HCT116 (cell line): ENCODE measurements at regions not wholly inside any gene's neighbourhood (a gene's known extent, or its start where the extent isn't known, plus 50 kb on each side); places are given as distances from the start of the nearest gene placed in this dataset.
"Not testable (repeated sequence)": the region's sequence is repeated elsewhere in the genome, so short reads cannot be mapped to it uniquely, and the experiment has no call there.

Source experiments
- ATAC-seq: fragments of 200-7000 bp; cut with Tn5 transposase; 2 replicates; pipeline ENCODE4 v1.9.1; 2020; ENCODE audit warnings: mild to moderate bottlenecking, moderate library complexity
- BruUV-seq: library from RNA; stranded (reverse); fragments of 400-500 nt; replicated peaks from 2 replicates; lab custom pipeline; 2021; lab: Mats Ljungman, UMichigan
- CTCF ChIA-PET: fragments of 300-600 bp; sonication (Branson Sonifier 250); formaldehyde crosslinking; loops from one replicate; lab custom pipeline; 2021; ENCODE audit warnings: antibody characterized with exemption; lab: Charles Lee
- POLR2A ChIA-PET: fragments of 300-600, 350-600 bp; sonication (Branson Sonifier 250); formaldehyde crosslinking; loops from one replicate; lab custom pipeline; 2021; ENCODE audit warnings: antibody characterized with exemption; lab: Charles Lee
- RAD21 ChIA-PET, 2 experiments: fragments of 300-600 bp; sonication (Branson Sonifier 250); formaldehyde crosslinking; loops; one replicate each; lab custom pipeline; 2023; ENCODE audit warnings: low total read pairs in 2 of 2; ENCODE audit not compliant: uncharacterized antibody in 2 of 2, unreplicated experiment in 2 of 2, low non-redundant PET in 1 of 2; lab: Charles Lee
- DNase-seq: peaks from one replicate; pipeline ENCODE4 v3.0.0-alpha.2; 2010; ENCODE audit warnings: low read depth, low spot score
- H2AFZ ChIP-seq: fragments of 200-600 bp; shearing (Covaris generic), sonication (generic); 2 replicates; pipeline ENCODE4 v1.6.1; 2017; ENCODE audit warnings: low read depth, mixed run types, mixed read lengths, antibody characterized with exemption, low read length; ENCODE audit not compliant: poor library complexity, severe bottlenecking
- H3K27ac ChIP-seq: 2 replicates; pipeline ENCODE4 v1.5.1; 2012; ENCODE audit warnings: low read depth, low read length
- H3K27me3 ChIP-seq: fragments of 200-600 bp; sonication (generic); 2 replicates; pipeline ENCODE4 v1.6.1; 2016; ENCODE audit warnings: mixed run types, low read length, mixed read lengths; ENCODE audit not compliant: insufficient read depth
- H3K36me3 ChIP-seq, 2 experiments: fragments of 200-500 bp in 1 of 2; fragments of 200-600 bp in 1 of 2; sonication (Bioruptor generic) in 1 of 2; sonication (generic) in 1 of 2; 2 replicates each; pipeline versions ENCODE4 v1.5.1 to v1.6.1; 2014 to 2016; ENCODE audit warnings: low read length in 2 of 2, inconsistent platforms in 1 of 2, mixed read lengths in 1 of 2, mixed run types in 1 of 2; ENCODE audit not compliant: insufficient read depth in 2 of 2, control insufficient read depth in 1 of 2
- H3K4me1 ChIP-seq, 2 experiments: fragments of 200-600 bp in 1 of 2; sonication (generic) in 1 of 2; 2 replicates each; pipeline versions ENCODE4 v1.5.1 to v1.6.1; 2012 to 2017; ENCODE audit warnings: low read length in 2 of 2, inconsistent platforms in 1 of 2, mild to moderate bottlenecking in 1 of 2, mixed read lengths in 1 of 2, mixed run types in 1 of 2, moderate library complexity in 1 of 2; ENCODE audit not compliant: insufficient read depth in 2 of 2, control insufficient read depth in 1 of 2
- H3K4me2 ChIP-seq: fragments of 200-600 bp; sonication (generic); 2 replicates; pipeline ENCODE4 v1.6.1; 2017; ENCODE audit warnings: mixed run types, low read length, mixed read lengths
- H3K4me3 ChIP-seq, 2 experiments: fragments of 200-600 bp in 1 of 2; sonication (generic) in 1 of 2; replicated peaks in 1 of 2; 2 replicates each; pipeline ENCODE4 v1.5.1; 2011 to 2016; ENCODE audit warnings: low read length in 2 of 2, control low read depth in 1 of 2, low read depth in 1 of 2, mild to moderate bottlenecking in 1 of 2, mixed read lengths in 1 of 2, mixed run types in 1 of 2
- H3K79me2 ChIP-seq: fragments of 200-600 bp; sonication (generic); 2 replicates; pipeline ENCODE4 v1.6.1; 2017; ENCODE audit warnings: mild to moderate bottlenecking, mixed run types, low read length, moderate library complexity, mixed read lengths; ENCODE audit not compliant: insufficient read depth
- H3K9ac ChIP-seq: fragments of 200-600 bp; sonication (generic); 2 replicates; pipeline ENCODE4 v1.6.1; 2016; ENCODE audit warnings: low read length, mixed read lengths
- H3K9me2 ChIP-seq: fragments of 200-600 bp; sonication (generic), shearing (Covaris generic); 2 replicates; pipeline ENCODE4 v1.6.1; 2017; ENCODE audit warnings: mixed run types, mild to moderate bottlenecking, moderate library complexity; ENCODE audit not compliant: insufficient read depth
- H3K9me3 ChIP-seq, 2 experiments: fragments of 200-500 bp in 1 of 2; fragments of 200-600 bp in 1 of 2; sonication (Bioruptor generic) in 1 of 2; sonication (generic) in 1 of 2; 2 replicates each; pipeline ENCODE4 v1.6.1; 2014 to 2017; ENCODE audit warnings: low read length in 2 of 2, mixed read lengths in 2 of 2, inconsistent platforms in 1 of 2, low read depth in 1 of 2, mild to moderate bottlenecking in 1 of 2, mixed run types in 1 of 2, moderate library complexity in 1 of 2; ENCODE audit not compliant: control insufficient read depth in 1 of 2, insufficient read depth in 1 of 2
- H4K20me1 ChIP-seq: fragments of 200-600 bp; sonication (generic), shearing (Covaris generic); 2 replicates; pipeline ENCODE4 v1.6.1; 2017; ENCODE audit warnings: mixed run types, mild to moderate bottlenecking, moderate library complexity; ENCODE audit not compliant: insufficient read depth
- ATF3 ChIP-seq: IDR thresholded peaks from 2 replicates; pipeline ENCODE4 v1.6.1; 2012
- ELF1 ChIP-seq: IDR thresholded peaks from 2 replicates; pipeline ENCODE4 v1.6.1; 2012; ENCODE audit warnings: low read depth, borderline replicate concordance
- EZH2 ChIP-seq: fragments of 200-600 bp; sonication (generic); IDR thresholded peaks from 2 replicates; pipeline ENCODE4 v1.6.1; 2017; ENCODE audit warnings: antibody characterized with exemption, mixed run types
- EZH2phosphoT487 ChIP-seq: fragments of 200-600 bp; IDR thresholded peaks from 2 replicates; pipeline ENCODE4 v1.6.1; 2018; ENCODE audit warnings: antibody characterized with exemption, borderline replicate concordance
- FOSL1 ChIP-seq: IDR thresholded peaks from 2 replicates; pipeline ENCODE4 v1.6.1; 2012; ENCODE audit warnings: low read depth
- POLR2AphosphoS5 ChIP-seq: IDR thresholded peaks from 2 replicates; pipeline ENCODE4 v1.6.1; 2011; ENCODE audit warnings: mild to moderate bottlenecking, low read depth, low read length, moderate library complexity
- RAD21 ChIP-seq: IDR thresholded peaks from 2 replicates; pipeline ENCODE4 v1.6.1; 2012; ENCODE audit warnings: low read depth, mild to moderate bottlenecking
- SIN3A ChIP-seq: IDR thresholded peaks from 2 replicates; pipeline ENCODE4 v1.6.1; 2012; ENCODE audit warnings: low read depth
- SP1 ChIP-seq: IDR thresholded peaks from 2 replicates; pipeline ENCODE4 v1.6.1; 2012; ENCODE audit warnings: low read depth
- SRF ChIP-seq: IDR thresholded peaks from 2 replicates; pipeline ENCODE4 v1.6.1; 2012; ENCODE audit warnings: low read depth
- YY1 ChIP-seq: IDR thresholded peaks from 2 replicates; pipeline ENCODE4 v1.6.1; 2011; ENCODE audit warnings: low read length, low read depth, moderate library complexity, mild to moderate bottlenecking; ENCODE audit not compliant: insufficient replicate concordance; ENCODE audit errors: extremely low read depth
- intact Hi-C: fragments of 100-400 bp; cut with micrococcal nuclease; formaldehyde crosslinking; loops from 2 replicates; pipeline ENCODE4 v1.10.0; 2022
- TF ChIP-seq, protein P1 (sequence below), 3 experiments: fragments of 200-600 bp in 1 of 3; sonication (generic) in 1 of 3; IDR thresholded peaks in 2 of 3; conservative IDR thresholded peaks in 1 of 3; 2 replicates each; pipeline ENCODE4 v1.5.1; 2012 to 2017; ENCODE audit warnings: low read depth in 2 of 3, low read length in 2 of 3, antibody characterized with exemption in 1 of 3, borderline replicate concordance in 1 of 3, control low read depth in 1 of 3, mild to moderate bottlenecking in 1 of 3, mixed read lengths in 1 of 3, mixed run types in 1 of 3, moderate library complexity in 1 of 3; ENCODE audit not compliant: insufficient read depth in 1 of 3
- TF ChIP-seq, protein P2 (sequence below): IDR thresholded peaks from 2 replicates; pipeline ENCODE4 v1.6.1; 2012; ENCODE audit warnings: low read depth
- TF ChIP-seq, protein P3 (sequence below): IDR thresholded peaks from 2 replicates; pipeline ENCODE4 v1.6.1; 2012

GRCh38 chr21:25181690-25182089 is 425.6 kb downstream of the MRPL39 start:
- DNase-seq, H3K4me3 ChIP-seq, POLR2A ChIA-PET, H3K9ac ChIP-seq, H3K27ac ChIP-seq, H3K27me3 ChIP-seq, intact Hi-C loops, H3K79me2 ChIP-seq, H3K9me2 ChIP-seq, H2AFZ ChIP-seq, ATAC-seq, RAD21 ChIA-PET, H4K20me1 ChIP-seq, CTCF ChIA-PET, H3K36me3 ChIP-seq, BruUV-seq, H3K4me1 ChIP-seq, H3K4me2 ChIP-seq: not testable (repeated sequence)
- peaks cover 7 to 23% of the 10 kb centered on the region in 2 experiments; a peak in 3 of 4 replicates for H3K9me3 ChIP-seq

DNA sequence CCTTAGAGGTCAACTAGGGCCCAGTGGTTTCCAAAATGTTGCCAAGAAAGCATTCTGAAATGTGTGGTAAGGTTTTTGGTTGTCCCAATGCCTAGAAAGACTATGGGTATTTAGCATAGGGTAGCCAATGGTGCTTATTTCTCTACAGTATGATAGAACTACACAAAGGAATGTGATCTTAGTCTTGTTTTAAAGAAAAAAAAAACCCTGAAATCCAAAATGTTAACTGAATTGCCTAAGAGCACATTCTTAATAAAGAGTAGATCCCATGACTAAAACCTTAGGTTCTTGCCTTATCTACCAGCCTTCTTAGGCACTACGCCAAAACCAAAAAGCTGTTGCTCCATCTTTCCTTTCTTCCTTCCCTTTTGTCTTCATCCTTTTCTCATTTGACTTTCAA is 428.2 kb downstream of the MRPL39 start:
- Histone ChIP-seq H2AFZ (no peak overlapping the region), H3K9me2 (no peaks in the 10 kb centered on the region), H3K9ac (no peak overlapping the region), H4K20me1 (no peaks in the 10 kb centered on the region), H3K27ac (no peak overlapping the region), H3K4me3 (no peak overlapping the region), H3K27me3 (no peaks in the 10 kb centered on the region), H3K4me1 (no peaks in the 10 kb centered on the region), H3K9me3 (peaks cover 10 to 16% of the 10 kb centered on the region in 2 experiments; a peak in 3 of 4 replicates), H3K36me3 (no peaks in the 10 kb centered on the region), H3K4me2 (no peak overlapping the region), H3K79me2 (no peaks in the 10 kb centered on the region)
- intact Hi-C loops: no loop called here
- ChIA-PET RAD21 (no interaction called here), POLR2A (no interaction called here), CTCF (no interaction called here)
- BruUV-seq: no TSS peak
- no peak for ATAC-seq
- DNase-seq: no peak
- TF ChIP-seq SIN3A (no peak), YY1 (no peak), EZH2 (no peak), FOSL1 (no peak), SP1 (no peak), EZH2phosphoT487 (no peak), POLR2AphosphoS5 (no peak), ELF1 (no peak), SRF (no peak), ATF3 (no peak), RAD21 (no peak)
- TF ChIP-seq, protein P1, sequence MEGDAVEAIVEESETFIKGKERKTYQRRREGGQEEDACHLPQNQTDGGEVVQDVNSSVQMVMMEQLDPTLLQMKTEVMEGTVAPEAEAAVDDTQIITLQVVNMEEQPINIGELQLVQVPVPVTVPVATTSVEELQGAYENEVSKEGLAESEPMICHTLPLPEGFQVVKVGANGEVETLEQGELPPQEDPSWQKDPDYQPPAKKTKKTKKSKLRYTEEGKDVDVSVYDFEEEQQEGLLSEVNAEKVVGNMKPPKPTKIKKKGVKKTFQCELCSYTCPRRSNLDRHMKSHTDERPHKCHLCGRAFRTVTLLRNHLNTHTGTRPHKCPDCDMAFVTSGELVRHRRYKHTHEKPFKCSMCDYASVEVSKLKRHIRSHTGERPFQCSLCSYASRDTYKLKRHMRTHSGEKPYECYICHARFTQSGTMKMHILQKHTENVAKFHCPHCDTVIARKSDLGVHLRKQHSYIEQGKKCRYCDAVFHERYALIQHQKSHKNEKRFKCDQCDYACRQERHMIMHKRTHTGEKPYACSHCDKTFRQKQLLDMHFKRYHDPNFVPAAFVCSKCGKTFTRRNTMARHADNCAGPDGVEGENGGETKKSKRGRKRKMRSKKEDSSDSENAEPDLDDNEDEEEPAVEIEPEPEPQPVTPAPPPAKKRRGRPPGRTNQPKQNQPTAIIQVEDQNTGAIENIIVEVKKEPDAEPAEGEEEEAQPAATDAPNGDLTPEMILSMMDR (IDR thresholded peaks at IDR 0.05 in 2 of 3, conservative IDR thresholded peaks at IDR 0.05 in 1 of 3; ENCODE audit: borderline replicate concordance in 1 of 3, insufficient read depth in 1 of 3, low read depth in 2 of 3, low read length in 2 of 3): no peak
- TF ChIP-seq, protein P2, sequence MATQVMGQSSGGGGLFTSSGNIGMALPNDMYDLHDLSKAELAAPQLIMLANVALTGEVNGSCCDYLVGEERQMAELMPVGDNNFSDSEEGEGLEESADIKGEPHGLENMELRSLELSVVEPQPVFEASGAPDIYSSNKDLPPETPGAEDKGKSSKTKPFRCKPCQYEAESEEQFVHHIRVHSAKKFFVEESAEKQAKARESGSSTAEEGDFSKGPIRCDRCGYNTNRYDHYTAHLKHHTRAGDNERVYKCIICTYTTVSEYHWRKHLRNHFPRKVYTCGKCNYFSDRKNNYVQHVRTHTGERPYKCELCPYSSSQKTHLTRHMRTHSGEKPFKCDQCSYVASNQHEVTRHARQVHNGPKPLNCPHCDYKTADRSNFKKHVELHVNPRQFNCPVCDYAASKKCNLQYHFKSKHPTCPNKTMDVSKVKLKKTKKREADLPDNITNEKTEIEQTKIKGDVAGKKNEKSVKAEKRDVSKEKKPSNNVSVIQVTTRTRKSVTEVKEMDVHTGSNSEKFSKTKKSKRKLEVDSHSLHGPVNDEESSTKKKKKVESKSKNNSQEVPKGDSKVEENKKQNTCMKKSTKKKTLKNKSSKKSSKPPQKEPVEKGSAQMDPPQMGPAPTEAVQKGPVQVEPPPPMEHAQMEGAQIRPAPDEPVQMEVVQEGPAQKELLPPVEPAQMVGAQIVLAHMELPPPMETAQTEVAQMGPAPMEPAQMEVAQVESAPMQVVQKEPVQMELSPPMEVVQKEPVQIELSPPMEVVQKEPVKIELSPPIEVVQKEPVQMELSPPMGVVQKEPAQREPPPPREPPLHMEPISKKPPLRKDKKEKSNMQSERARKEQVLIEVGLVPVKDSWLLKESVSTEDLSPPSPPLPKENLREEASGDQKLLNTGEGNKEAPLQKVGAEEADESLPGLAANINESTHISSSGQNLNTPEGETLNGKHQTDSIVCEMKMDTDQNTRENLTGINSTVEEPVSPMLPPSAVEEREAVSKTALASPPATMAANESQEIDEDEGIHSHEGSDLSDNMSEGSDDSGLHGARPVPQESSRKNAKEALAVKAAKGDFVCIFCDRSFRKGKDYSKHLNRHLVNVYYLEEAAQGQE: no peak
- TF ChIP-seq, protein P3, sequence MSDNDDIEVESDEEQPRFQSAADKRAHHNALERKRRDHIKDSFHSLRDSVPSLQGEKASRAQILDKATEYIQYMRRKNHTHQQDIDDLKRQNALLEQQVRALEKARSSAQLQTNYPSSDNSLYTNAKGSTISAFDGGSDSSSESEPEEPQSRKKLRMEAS: no peak
